Gastrocnemius medialis (tissue), 4 donors: ENCODE measurements at regions not wholly inside any gene's neighbourhood (a gene's known extent, or its start where the extent isn't known, plus 50 kb on each side); places are given as distances from the start of the nearest gene placed in this dataset.

ENCODE experiments used
- ATAC-seq, 2 donors: fragments of 150-250 bp; one replicate each; pipeline ENCODE4 v1.9.1; 2016
- DNase-seq, 2 donors: peaks; one replicate each; pipeline ENCODE4 v3.0.0-alpha.2; 2019
- H3K27ac ChIP-seq, 4 donors: fragments of 200-600 bp; sonication (generic); 1 replicate in 1 of 4; 2 replicates in 3 of 4; pipeline ENCODE4 v1.5.1; 2016 to 2018; ENCODE audit warnings: mild to moderate bottlenecking in 2 of 4, moderate library complexity in 1 of 4
- H3K27me3 ChIP-seq, 3 donors: fragments of 200-600 bp; sonication (generic) in 2 of 3; 1 replicate in 1 of 3; 2 replicates in 2 of 3; pipeline versions ENCODE4 v1.5.1 to v1.6.0; 2016 to 2019; ENCODE audit warnings: mild to moderate bottlenecking in 1 of 3, moderate library complexity in 1 of 3
- H3K36me3 ChIP-seq, 2 donors: fragments of 200-600 bp; sonication (generic) in 1 of 2; one replicate each; pipeline ENCODE4 v1.5.1; 2017 to 2018
- H3K4me1 ChIP-seq, 2 donors: fragments of 200-600 bp; sonication (generic) in 1 of 2; one replicate each; pipeline ENCODE4 v1.5.1; 2016 to 2017; ENCODE audit warnings: mild to moderate bottlenecking in 2 of 2
- H3K4me3 ChIP-seq, 4 donors: fragments of 200-600 bp; sonication (generic) in 3 of 4; 1 replicate in 1 of 4; 2 replicates in 3 of 4; pipeline ENCODE4 v1.5.1; 2016 to 2019; ENCODE audit warnings: mild to moderate bottlenecking in 2 of 4
- H3K9me3 ChIP-seq, 3 donors: fragments of 200-600 bp; sonication (generic) in 2 of 3; 1 replicate in 1 of 3; 2 replicates in 2 of 3; pipeline ENCODE4 v1.5.1; 2016 to 2019
- POLR2A ChIP-seq, 2 donors: fragments of 450-650 bp; IDR thresholded peaks; one replicate each; pipeline ENCODE4 v1.6.1; 2017; ENCODE audit warnings: antibody characterized with exemption in 2 of 2, mild to moderate bottlenecking in 2 of 2, moderate library complexity in 2 of 2
- in situ Hi-C, 4 donors: fragments of 200-750 bp; cut with MboI; loops; one replicate each; pipeline versions ENCODE4 v1.15.0 to v1.8.0; 2017; ENCODE audit warnings: low sequenced_read_pairs in 4 of 4
- intact Hi-C: fragments of 100-400 bp; cut with DNase I; formaldehyde crosslinking; loops from one replicate; pipeline ENCODE4 v1.15.1; 2023; ENCODE audit warnings: low total_unique reads
- TF ChIP-seq, protein P1 (sequence below), 5 experiments: fragments of 450-650 bp in 3 of 5; fragments of 200-600 bp in 2 of 5; sonication (generic) in 2 of 5; IDR thresholded peaks in 4 of 5; conservative IDR thresholded peaks in 1 of 5; 1 replicate in 4 of 5; 2 replicates in 1 of 5; pipeline ENCODE4 v1.5.1; 2016 to 2019; ENCODE audit warnings: antibody characterized with exemption in 5 of 5, mild to moderate bottlenecking in 3 of 5, moderate library complexity in 3 of 5

DNA sequence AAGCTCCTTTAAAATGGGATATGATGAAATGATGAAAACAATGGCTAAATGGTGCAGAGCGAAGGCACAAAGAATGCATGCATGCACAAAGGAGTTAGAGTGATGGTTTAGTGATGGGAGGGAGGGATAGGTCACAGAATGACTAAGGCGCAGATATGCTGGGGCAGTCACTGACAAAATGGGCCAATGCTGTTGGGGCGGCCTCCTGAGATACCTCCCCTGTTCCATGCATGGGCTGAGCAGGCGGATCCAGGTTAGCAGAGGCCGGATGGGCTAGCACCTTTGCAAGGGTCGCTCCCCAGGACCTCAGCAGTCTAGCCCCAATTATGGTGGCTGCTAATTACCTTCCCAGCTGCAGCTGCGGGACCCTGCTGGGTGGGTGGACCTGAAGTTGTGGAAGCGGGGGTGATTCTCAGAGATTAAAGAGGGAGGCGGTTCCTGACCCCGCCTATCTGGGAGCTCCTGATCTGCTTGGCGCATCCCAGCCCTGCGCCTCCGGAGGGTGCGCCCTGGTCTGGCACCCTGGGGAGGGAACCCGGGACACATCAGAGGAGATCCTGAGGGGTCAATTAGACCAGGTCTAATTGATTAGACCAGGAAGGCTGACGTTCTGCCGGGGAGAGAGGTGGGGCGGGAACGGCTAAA lies 175.0 kb downstream of the CYP26A1 start:
- H3K27me3 ChIP-seq: no peaks in the 10 kb centered on the region
- H3K27ac ChIP-seq: no peak overlapping the region
- ATAC-seq: no peak
- in situ Hi-C loops: no loop called here
- intact Hi-C loops: no loop called here
- H3K36me3 ChIP-seq: no peaks in the 10 kb centered on the region
- H3K9me3 ChIP-seq: no peaks in the 10 kb centered on the region
- H3K4me3 ChIP-seq: no peak overlapping the region
- no peak for DNase-seq
- TF ChIP-seq POLR2A (IDR thresholded peaks at IDR 0.05): no peak
- TF ChIP-seq, protein P1, sequence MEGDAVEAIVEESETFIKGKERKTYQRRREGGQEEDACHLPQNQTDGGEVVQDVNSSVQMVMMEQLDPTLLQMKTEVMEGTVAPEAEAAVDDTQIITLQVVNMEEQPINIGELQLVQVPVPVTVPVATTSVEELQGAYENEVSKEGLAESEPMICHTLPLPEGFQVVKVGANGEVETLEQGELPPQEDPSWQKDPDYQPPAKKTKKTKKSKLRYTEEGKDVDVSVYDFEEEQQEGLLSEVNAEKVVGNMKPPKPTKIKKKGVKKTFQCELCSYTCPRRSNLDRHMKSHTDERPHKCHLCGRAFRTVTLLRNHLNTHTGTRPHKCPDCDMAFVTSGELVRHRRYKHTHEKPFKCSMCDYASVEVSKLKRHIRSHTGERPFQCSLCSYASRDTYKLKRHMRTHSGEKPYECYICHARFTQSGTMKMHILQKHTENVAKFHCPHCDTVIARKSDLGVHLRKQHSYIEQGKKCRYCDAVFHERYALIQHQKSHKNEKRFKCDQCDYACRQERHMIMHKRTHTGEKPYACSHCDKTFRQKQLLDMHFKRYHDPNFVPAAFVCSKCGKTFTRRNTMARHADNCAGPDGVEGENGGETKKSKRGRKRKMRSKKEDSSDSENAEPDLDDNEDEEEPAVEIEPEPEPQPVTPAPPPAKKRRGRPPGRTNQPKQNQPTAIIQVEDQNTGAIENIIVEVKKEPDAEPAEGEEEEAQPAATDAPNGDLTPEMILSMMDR (IDR thresholded peaks at IDR 0.05 in 4 of 5, conservative IDR thresholded peaks at IDR 0.05 in 1 of 5): no peak
- peaks cover 0 to 8% of the 10 kb centered on the region in 2 donors for H3K4me1 ChIP-seq

DNA sequence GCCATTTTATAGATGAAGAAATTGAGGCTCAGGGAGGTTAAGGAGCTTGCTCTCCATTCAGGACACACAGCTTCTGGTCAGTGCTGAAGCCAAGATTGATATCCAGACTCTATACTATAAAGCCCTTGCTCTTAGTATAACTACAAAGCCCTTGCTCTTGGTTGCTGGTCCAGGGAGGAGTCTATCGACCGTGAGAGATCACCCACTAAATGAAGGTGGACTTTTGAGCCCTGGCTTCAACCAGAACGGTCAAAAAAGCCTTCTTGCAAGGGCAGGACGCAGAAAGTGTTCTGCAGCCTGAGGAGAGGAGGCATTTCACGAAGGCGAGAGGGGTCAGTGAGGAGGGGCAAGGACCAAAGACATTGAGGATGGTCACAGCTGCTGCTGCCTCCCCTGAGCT lies 176.3 kb downstream of the CYP26A1 start:
- H3K4me1 ChIP-seq: peaks cover 0 to 8% of the 10 kb centered on the region in 2 donors
- no peak overlapping the region for H3K4me3 ChIP-seq
- H3K36me3 ChIP-seq: no peaks in the 10 kb centered on the region
- H3K27ac ChIP-seq: no peak overlapping the region
- intact Hi-C loops: no loop called here
- no peak for ATAC-seq
- in situ Hi-C loops: no loop called here
- H3K27me3 ChIP-seq: no peaks in the 10 kb centered on the region
- TF ChIP-seq POLR2A (IDR thresholded peaks at IDR 0.05): no peak
- TF ChIP-seq, protein P1 (IDR thresholded peaks at IDR 0.05 in 4 of 5, conservative IDR thresholded peaks at IDR 0.05 in 1 of 5): no peak
- DNase-seq: no peak
- H3K9me3 ChIP-seq: no peaks in the 10 kb centered on the region

DNA sequence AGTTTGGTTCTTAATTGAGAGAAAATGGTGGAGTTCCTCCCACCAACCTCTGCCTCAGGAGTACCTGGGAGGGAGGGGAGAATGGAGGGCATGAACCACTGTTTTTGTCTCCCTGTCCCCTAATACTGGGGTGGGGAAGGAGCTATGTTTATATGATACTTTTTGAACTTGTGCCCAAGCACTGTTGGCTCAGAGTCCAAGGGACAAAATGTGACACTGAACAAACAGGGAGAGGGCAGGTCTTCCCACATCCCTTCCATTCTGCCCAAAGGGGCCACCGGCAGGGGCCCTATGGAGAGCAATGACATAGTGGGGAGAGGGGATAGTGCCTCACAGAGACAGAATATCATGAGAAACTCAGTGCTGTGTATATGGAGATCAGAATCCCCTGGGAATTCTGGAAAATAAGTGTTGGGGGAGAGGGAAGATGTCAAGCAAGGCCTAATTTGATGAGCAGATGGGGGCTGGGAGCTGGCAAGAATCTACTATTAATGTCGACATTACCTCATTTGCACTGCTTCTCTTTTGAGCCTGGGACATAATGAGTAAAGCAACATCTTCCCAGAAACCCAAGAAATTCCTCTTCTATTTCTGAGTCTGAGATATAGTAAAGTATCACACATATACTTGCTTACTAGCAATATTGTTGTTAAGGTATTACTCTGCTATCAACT lies 180.6 kb downstream of the CYP26A1 start:
- no peak for TF ChIP-seq POLR2A (IDR thresholded peaks at IDR 0.05)
- TF ChIP-seq, protein P1 (IDR thresholded peaks at IDR 0.05 in 4 of 5, conservative IDR thresholded peaks at IDR 0.05 in 1 of 5): no peak
- no peak overlapping the region for H3K27ac ChIP-seq
- H3K9me3 ChIP-seq: no peaks in the 10 kb centered on the region
- H3K27me3 ChIP-seq: no peaks in the 10 kb centered on the region
- in situ Hi-C loops: no loop called here
- ATAC-seq: no peak
- H3K4me1 ChIP-seq: no peaks in the 10 kb centered on the region
- no peaks in the 10 kb centered on the region for H3K36me3 ChIP-seq
- intact Hi-C loops: no loop called here
- H3K4me3 ChIP-seq: no peak overlapping the region
- no peak for DNase-seq

DNA sequence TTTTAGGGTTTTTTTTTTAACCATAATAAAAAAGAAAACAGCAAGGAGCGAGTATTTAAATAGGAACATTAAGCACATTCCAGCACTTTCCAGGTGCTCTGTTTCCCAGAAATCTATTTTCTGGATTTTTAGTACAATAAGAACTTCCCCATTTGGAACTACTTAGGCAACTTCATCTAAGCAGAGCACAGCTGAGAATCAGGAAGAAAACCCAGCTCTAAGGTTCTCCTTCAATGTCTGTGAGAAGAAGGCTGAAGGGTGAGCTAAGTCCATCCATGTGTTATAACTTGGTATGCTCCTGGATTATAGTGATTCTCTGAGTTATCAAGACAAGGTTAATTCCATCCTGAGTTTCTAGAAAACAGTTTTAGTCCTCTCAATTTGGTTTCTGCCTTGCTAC lies 181.9 kb downstream of the CYP26A1 start:
- Histone ChIP-seq H3K36me3 (no peaks in the 10 kb centered on the region), H3K27me3 (no peaks in the 10 kb centered on the region), H3K4me3 (no peak overlapping the region), H3K9me3 (no peaks in the 10 kb centered on the region), H3K27ac (no peak overlapping the region), H3K4me1 (no peaks in the 10 kb centered on the region)
- intact Hi-C loops: no loop called here
- in situ Hi-C loops: no loop called here
- ATAC-seq (no peak), DNase-seq (no peak)
- TF ChIP-seq POLR2A (IDR thresholded peaks at IDR 0.05): no peak
- TF ChIP-seq, protein P1 (IDR thresholded peaks at IDR 0.05 in 4 of 5, conservative IDR thresholded peaks at IDR 0.05 in 1 of 5): no peak
